HG03457 (cell line): ENCODE measurements at regions not wholly inside any gene's neighbourhood (a gene's known extent, or its start where the extent isn't known, plus 50 kb on each side); places are given as distances from the start of the nearest gene placed in this dataset.

Experiments
- ATAC-seq: cut with Tn5 transposase; IDR thresholded peaks from one replicate; pipeline ENCODE4 v1.9.1; 2021; ENCODE audit warnings: moderate number of reproducible peaks; ENCODE audit not compliant: unreplicated experiment

GRCh38 chr2:149928011-149928410, 340.4 kb upstream of the MMADHC start:
- no peak for ATAC-seq

GRCh38 chr2:149926149-149926548, 338.6 kb upstream of the MMADHC start:
- ATAC-seq: no peak

DNA sequence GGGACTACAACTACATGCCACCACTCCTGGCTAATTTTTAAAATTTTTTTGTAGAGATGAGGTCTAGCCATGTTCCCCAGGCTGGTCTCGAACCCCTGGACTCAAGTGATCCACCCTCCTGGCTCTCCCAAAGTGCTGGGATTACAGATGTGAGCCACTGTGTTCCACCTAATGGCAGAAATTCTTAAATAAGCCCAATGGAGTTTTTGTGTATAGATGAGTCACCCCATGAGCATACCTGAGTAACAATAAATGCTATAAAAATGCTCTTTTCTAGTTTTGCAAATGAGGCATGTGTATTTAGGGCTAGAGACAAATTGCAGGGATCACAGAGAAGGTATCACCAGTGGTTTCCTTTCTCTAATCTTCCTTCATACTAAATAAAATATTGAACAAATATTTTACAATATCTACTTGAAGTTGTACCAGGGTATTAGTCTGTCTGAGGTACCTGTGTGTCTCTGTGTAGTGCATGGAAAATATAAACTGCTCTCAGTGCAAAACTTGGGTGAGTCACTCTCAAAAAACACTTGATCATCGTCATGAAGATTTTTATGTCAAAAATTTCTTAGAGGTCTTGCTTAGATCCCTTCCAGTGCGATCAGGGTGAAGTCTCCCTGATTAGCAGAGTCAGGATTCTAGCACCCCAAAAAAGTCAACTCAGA, 337.1 kb upstream of the MMADHC start:
- ATAC-seq: no peak

GRCh38 chr2:149924028-149924427, 336.5 kb upstream of the MMADHC start:
- no peak for ATAC-seq

DNA sequence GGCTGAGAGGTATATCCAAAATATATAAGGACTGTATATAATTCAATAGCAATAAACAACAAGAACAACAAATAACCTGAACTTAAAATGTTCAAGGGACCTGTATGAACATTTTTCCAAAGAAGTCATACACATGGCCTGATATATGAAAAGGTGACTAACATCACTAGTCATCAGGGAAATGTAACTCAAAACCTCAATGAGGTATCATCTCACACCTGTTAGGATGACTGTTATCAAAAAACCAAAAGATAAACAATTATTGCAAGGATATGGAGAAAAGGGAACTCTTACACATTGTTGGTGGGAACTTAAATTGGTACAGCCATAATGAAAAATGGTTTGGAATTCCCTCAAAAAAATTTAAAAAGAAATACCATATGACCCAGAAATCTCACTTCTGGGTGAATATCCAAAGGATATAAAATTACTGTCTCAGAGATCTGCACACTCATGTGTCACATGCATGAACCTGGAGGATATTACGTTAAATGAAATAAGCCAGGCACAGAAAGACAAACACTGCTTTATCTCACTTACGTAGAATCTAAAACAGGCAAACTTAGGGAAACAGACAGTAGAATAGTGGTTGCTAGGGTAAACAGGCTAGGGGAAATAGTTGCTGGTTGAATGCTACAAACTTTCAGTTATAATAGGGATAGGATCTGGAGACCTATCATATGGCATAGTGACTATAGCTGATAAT, 334.5 kb upstream of the MMADHC start:
- ATAC-seq: no peak

- no peak for ATAC-seq
Measured at GRCh38 chr2:149920389-149920788, 332.8 kb upstream of the MMADHC start.

- ATAC-seq: no peak
Measured at GRCh38 chr2:149915151-149915550, 327.6 kb upstream of the MMADHC start.

- ATAC-seq: no peak
Measured at GRCh38 chr2:149908726-149909683, 321.4 kb upstream of the MMADHC start.

- ATAC-seq: no peak
Measured at GRCh38 chr2:149906886-149907285, 319.3 kb upstream of the MMADHC start.

DNA sequence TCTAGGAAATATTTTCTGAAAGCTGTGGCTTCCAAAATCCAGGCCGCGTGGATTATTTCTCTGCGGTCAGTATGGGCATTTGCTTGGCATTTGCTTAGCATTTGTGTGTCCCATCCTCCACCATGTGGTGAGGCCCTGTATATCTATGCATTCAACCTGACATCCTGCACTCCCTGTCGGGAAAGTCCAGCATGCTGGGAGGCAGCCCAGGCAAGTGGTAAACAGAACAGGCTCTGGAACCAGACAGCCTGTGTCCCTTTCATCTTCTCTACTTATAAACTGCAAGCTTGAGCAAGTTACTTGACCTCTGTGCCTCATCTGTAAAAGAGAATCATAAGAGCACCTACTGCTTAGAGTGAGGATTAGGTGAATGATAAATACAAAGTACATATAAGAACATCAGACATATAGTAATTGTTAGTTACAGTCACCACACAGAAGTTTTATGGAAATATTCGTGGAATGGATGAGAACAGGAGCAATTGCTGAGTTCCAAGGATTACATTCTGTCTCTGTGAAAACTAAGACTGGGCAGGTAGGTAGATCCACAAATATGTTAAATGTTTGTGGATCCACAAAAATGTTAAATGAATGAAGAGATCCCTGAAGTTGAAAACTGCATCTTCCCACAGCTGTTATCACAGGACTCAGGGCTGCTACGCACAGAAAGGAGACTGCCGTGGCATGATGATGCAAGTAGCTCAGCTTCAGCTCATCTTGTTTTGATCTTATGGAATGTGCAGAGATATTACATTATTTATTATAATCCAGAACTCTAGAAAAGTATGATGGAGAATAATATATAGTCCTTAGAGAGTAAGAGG, 317.0 kb upstream of the MMADHC start:
- no peak for ATAC-seq

DNA sequence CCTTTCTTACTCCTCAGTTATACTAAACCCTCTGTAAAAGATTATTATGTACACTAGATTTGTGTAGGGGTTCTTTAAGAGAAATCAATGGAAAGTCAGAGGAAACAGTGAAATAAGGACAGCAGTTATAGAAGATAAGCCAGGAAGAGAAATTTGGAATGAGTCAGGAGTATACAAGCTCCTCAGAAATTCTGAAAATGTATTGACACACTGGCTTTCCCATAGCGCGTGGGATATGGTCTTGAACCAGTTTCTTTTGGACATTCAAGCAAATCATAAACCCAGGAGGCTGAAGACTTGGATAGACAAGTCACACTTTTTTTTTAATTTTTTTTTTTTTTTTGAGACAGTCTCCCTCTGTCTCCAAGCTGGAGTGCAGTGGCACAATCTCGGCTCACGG, 316.1 kb upstream of the MMADHC start:
- no peak for ATAC-seq

DNA sequence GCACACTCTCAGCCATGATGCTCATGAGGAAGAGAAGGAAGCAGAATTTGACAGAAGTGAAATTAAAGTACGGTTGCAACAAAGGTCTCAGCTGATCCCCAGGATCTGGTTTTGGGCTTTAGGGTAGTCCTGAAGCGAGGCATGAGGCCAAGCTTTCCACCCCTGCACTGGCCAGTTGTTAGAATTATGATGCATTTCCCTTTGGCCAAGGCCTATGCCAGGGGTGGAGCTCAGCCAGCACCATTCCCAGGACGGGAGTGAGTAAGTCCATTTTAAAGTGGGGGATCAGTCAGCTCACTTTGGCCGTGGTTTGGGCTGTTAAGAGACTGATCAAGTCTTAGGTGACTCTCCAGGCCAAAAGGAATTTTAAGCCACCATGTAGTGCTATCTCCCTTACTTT, 314.5 kb upstream of the MMADHC start:
- no peak for ATAC-seq

GRCh38 chr2:149901231-149901859, 313.8 kb upstream of the MMADHC start:
- no peak for ATAC-seq

- no peak for ATAC-seq
Measured at GRCh38 chr2:149899390-149899789, 311.8 kb upstream of the MMADHC start.

DNA sequence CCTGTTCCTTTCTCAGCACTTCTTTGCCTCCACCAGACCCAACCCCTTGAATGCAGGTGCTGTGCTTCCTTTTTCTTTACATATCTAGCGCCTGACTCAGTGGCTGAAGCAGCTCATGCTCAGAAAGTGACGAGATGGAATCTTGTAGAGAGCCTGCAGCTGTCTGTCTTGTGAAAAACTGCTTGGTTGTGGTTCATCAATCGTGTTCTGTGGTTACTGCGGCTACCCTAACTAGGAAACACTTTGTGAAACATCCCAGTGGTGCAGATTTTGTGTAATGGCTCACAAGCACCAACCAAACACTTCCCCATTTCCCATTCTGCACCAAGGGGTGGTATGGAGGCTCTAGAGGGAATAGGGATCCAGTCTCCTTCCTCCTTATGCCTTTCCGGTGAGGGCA, 307.2 kb upstream of the MMADHC start:
- no peak for ATAC-seq

GRCh38 chr2:149894226-149894625, 306.7 kb upstream of the MMADHC start:
- ATAC-seq: no peak

GRCh38 chr2:149892563-149892962, 305.0 kb upstream of the MMADHC start:
- ATAC-seq: no peak

DNA sequence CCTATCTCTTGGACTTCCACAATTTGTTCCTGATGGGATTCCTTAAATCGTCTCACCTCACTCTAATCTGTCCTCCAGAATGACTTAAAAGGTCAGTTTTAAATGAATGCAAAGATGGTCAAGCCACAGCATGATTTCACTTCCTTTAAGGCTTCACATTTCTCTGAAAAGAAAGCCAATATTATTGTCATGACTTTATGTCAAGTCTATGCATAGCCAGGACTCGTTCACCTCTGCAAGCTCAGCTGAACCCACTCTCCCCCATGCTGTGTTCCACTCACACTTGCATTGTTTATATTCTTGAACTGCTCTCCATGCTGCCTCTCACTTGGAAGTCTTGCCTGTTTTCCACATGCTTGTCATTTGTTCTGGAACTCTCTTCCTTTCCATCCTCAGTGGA, 298.4 kb upstream of the MMADHC start:
- no peak for ATAC-seq

DNA sequence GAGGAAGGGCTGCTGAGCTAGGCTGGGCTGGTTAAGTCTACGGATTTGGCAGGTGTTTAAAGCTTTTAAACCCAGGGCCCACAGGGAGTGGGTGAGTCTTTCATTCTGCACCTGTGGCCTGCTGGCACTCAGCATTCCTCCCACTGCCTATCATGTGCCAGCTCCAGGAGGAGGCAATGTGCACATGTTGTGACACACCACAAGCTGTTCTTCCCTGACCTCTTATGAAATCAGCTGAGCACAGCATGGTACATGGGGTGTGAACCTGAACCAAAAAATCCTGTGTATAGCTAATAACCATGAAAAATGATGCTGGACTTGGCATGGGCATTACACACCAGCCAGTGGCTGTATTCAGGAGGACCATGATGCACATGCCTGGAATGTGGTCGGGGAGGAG, 297.9 kb upstream of the MMADHC start:
- no peak for ATAC-seq

- ATAC-seq: no peak
Measured at GRCh38 chr2:149884871-149885270, 297.3 kb upstream of the MMADHC start.
